CD4-positive, alpha-beta T cell (primary cell): ENCODE measurements at regions not wholly inside any gene's neighbourhood (a gene's known extent, or its start where the extent isn't known, plus 50 kb on each side); places are given as distances from the start of the nearest gene placed in this dataset.
"Not testable (repeated sequence)": the region's sequence is repeated elsewhere in the genome, so short reads cannot be mapped to it uniquely, and the experiment has no call there.

Source experiments
- ATAC-seq: fragments of 200-7000 bp; cut with Tn5 transposase; one replicate; pipeline ENCODE4 v1.10.0; 2022; ENCODE audit warnings: mild to moderate bottlenecking; ENCODE audit not compliant: poor library complexity
- CTCF ChIA-PET: fragments of 350-600 bp; sonication (Branson Sonifier 250); formaldehyde crosslinking; loops from one replicate; lab custom pipeline; 2021; ENCODE audit warnings: antibody characterized with exemption, inconsistent platforms; lab: Charles Lee
- POLR2A ChIA-PET: fragments of 350-600 bp; sonication (Branson Sonifier 250); formaldehyde crosslinking; loops from one replicate; lab custom pipeline; 2021; ENCODE audit warnings: antibody characterized with exemption, inconsistent platforms; lab: Charles Lee
- DNase-seq, 14 experiments: peaks; one replicate each; pipeline ENCODE4 v3.0.0-alpha.2; 2013 to 2020; ENCODE audit warnings: mixed read lengths in 2 of 14
- H3K27ac ChIP-seq, 2 donors: one replicate each; pipeline versions ENCODE4 v1.5.1 to v1.7.0; 2013; ENCODE audit warnings: low read length in 2 of 2, low read depth in 1 of 2, mild to moderate bottlenecking in 1 of 2
- H3K27me3 ChIP-seq, 2 experiments: 1 replicate in 1 of 2; 2 replicates in 1 of 2; pipeline versions ENCODE4 v1.6.1 to v1.7.0; 2013; ENCODE audit warnings: low read length in 2 of 2, control low read depth in 1 of 2, mild to moderate bottlenecking in 1 of 2, moderate library complexity in 1 of 2; ENCODE audit not compliant: insufficient read depth in 2 of 2, control insufficient read depth in 1 of 2
- H3K36me3 ChIP-seq: one replicate; pipeline ENCODE4 v1.6.1; 2013; ENCODE audit warnings: low read length, control low read depth; ENCODE audit not compliant: insufficient read depth
- H3K4me1 ChIP-seq: one replicate; pipeline ENCODE4 v1.6.1; 2013; ENCODE audit warnings: low read length, control low read depth; ENCODE audit not compliant: insufficient read depth
- H3K4me3 ChIP-seq: one replicate; pipeline ENCODE4 v1.5.1; 2013; ENCODE audit warnings: mild to moderate bottlenecking, low read length, moderate library complexity
- H3K9me3 ChIP-seq, 2 experiments: 1 replicate in 1 of 2; 2 replicates in 1 of 2; pipeline versions ENCODE4 v1.6.1 to v1.7.0; 2013; ENCODE audit warnings: low read length in 2 of 2, mild to moderate bottlenecking in 2 of 2, control low read depth in 1 of 2, moderate library complexity in 1 of 2; ENCODE audit not compliant: control insufficient read depth in 1 of 2, insufficient read depth in 1 of 2
- H3K27ac Mint-ChIP-seq: one replicate; pipeline ENCODE4 v1.8.0; 2020; ENCODE audit warnings: mixed read lengths
- H3K27me3 Mint-ChIP-seq: one replicate; pipeline ENCODE4 v1.8.0; 2021; ENCODE audit warnings: mixed read lengths
- H3K36me3 Mint-ChIP-seq: one replicate; pipeline ENCODE4 v1.8.0; 2021; ENCODE audit warnings: low read depth, mixed read lengths
- H3K4me1 Mint-ChIP-seq: one replicate; pipeline ENCODE4 v1.8.0; 2021; ENCODE audit warnings: low read depth, mixed read lengths
- H3K4me3 Mint-ChIP-seq: one replicate; pipeline ENCODE4 v1.8.0; 2020; ENCODE audit warnings: mild to moderate bottlenecking, mixed read lengths
- H3K9me3 Mint-ChIP-seq: one replicate; pipeline ENCODE4 v1.8.0; 2020; ENCODE audit warnings: mixed read lengths
- intact Hi-C, 2 experiments: fragments of 100-400 bp; cut with DNase I in 1 of 2; cut with micrococcal nuclease in 1 of 2; formaldehyde crosslinking; loops; one replicate each; pipeline versions ENCODE4 v1.15.1 to v1.9.0; 2023 to 2025; cut with DNase I, micrococcal nuclease
- TF ChIP-seq, protein P1 (sequence below): fragments of 200-600 bp; IDR thresholded peaks from one replicate; pipeline ENCODE4 v1.8.0; 2022; ENCODE audit warnings: antibody characterized with exemption, mild to moderate bottlenecking

DNA sequence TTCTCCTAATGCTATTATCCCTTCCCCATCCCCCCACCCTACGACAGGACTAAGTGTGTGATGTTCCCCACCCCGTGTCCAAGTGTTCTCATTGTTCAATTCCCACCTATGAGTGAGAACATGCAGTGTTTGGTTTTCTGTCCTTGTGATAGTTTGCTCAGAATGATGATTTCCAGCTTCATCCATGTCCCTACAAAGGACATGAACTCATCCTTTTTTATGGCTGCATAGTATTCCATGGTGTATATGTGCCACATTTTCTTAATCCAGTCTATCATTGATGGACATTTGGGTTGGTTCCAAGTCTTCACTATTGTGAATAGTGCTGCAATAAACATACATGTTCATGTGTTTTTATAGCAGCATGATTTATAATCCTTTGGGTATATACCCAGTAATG, 183.4 kb downstream of the MSN start:
- H3K4me3 Mint-ChIP-seq, H3K27ac ChIP-seq, H3K36me3 Mint-ChIP-seq, H3K4me1 ChIP-seq, H3K36me3 ChIP-seq, H3K9me3 ChIP-seq, ATAC-seq, H3K27ac Mint-ChIP-seq, intact Hi-C loops, H3K9me3 Mint-ChIP-seq, H3K27me3 Mint-ChIP-seq, H3K4me3 ChIP-seq, POLR2A ChIA-PET, H3K4me1 Mint-ChIP-seq, DNase-seq, H3K27me3 ChIP-seq, CTCF ChIA-PET: not testable (repeated sequence)

DNA sequence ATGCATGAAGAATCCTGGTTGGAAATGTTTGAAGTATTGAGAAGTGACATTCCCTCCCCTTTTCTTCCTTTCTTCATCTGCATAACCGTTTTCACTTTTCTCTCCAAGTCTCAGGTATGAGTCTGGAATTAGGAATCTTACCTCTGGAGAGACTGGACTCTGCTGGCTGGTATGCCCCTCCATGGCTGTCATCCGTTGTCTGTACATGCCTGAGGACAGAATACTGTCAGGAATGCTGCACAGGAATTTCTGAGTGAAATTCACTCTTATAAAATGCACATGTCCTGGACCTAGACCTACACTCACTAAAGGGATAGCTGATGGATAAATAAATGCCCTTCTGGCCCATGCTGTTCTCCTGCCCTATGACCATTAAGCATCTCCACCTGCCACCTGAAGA, 179.5 kb downstream of the MSN start:
- Histone ChIP-seq H3K27me3 (no peaks in the 10 kb centered on the region), H3K4me3 (no peak overlapping the region), H3K27ac (no peak overlapping the region), H3K9me3 (no peaks in the 10 kb centered on the region), H3K36me3 (no peaks in the 10 kb centered on the region), H3K4me1 (no peaks in the 10 kb centered on the region)
- Mint-ChIP-seq H3K4me1 (peaks cover under 1% of the 10 kb centered on the region), H3K9me3 (no peaks in the 10 kb centered on the region), H3K4me3 (no peak overlapping the region), H3K27ac (no peak overlapping the region), H3K27me3 (no peaks in the 10 kb centered on the region), H3K36me3 (no peaks in the 10 kb centered on the region)
- ATAC-seq (no peak), DNase-seq (no peak)
- ChIA-PET POLR2A (no interaction called here), CTCF (no interaction called here)
- TF ChIP-seq, protein P1, sequence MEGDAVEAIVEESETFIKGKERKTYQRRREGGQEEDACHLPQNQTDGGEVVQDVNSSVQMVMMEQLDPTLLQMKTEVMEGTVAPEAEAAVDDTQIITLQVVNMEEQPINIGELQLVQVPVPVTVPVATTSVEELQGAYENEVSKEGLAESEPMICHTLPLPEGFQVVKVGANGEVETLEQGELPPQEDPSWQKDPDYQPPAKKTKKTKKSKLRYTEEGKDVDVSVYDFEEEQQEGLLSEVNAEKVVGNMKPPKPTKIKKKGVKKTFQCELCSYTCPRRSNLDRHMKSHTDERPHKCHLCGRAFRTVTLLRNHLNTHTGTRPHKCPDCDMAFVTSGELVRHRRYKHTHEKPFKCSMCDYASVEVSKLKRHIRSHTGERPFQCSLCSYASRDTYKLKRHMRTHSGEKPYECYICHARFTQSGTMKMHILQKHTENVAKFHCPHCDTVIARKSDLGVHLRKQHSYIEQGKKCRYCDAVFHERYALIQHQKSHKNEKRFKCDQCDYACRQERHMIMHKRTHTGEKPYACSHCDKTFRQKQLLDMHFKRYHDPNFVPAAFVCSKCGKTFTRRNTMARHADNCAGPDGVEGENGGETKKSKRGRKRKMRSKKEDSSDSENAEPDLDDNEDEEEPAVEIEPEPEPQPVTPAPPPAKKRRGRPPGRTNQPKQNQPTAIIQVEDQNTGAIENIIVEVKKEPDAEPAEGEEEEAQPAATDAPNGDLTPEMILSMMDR: no peak
- intact Hi-C loops: no loop called here

DNA sequence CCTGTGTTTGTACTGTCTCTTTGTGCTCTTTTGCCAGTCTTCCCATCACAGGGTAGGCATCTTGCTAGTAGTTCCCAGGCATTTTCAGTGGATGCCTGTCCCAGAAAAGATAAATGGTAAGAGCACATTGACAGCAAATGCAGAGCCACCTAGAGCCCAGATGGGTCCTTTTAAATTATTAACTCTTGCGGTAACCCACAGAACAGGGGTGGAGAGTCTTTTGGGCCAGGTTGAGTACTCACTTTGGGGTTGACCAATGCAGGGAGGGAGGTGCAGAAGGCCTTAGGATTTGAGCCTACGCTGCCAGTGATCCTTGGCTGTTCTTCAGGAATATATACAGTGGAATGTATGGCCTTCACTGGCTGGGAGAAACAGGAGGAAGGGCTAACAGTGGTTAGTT, 173.8 kb downstream of the MSN start:
- Mint-ChIP-seq H3K4me1 (peaks cover 14% of the 10 kb centered on the region), H3K9me3 (no peaks in the 10 kb centered on the region), H3K36me3 (no peaks in the 10 kb centered on the region), H3K27me3 (no peaks in the 10 kb centered on the region), H3K4me3 (no peak overlapping the region), H3K27ac (no peak overlapping the region)
- Histone ChIP-seq H3K27ac (no peak overlapping the region), H3K9me3 (no peaks in the 10 kb centered on the region), H3K4me1 (no peaks in the 10 kb centered on the region), H3K36me3 (no peaks in the 10 kb centered on the region), H3K4me3 (no peak overlapping the region), H3K27me3 (no peaks in the 10 kb centered on the region)
- ChIA-PET CTCF (interaction anchor here (1.1 kb wide), 1 partner anchor 18 kb away, joined by 3 read pairs; no protein-coding TSS in a partner anchor), POLR2A (no interaction called here)
- TF ChIP-seq, protein P1: no peak
- ATAC-seq: no peak
- intact Hi-C loops: no loop called here
- no peak for DNase-seq

DNA sequence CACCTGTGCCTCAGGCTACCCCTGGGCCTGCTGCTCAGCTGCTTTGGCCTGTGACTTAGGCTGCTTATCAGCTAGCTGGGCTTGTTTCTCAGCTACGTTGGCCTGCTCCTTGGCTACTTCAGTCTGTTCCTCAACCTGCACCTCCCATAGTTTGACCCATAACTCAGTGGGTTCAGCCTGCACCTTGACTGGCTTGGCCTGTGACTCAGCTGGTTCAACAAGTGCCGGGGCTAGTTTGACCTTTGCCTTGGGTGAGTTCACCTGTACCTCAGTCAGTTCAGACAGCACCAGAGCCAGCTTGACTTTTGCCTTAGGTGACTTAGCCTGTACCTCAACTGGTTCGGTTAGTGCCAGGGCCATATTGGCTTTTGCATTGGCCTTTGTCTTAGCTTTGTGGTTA, 171.2 kb downstream of the MSN start:
- peaks cover 14% of the 10 kb centered on the region for H3K4me1 Mint-ChIP-seq

More for the DNA sequence above, 171.2 kb downstream of the MSN start:
- intact Hi-C loops: no loop called here
- DNase-seq (no peak), ATAC-seq (no peak)
- ChIA-PET CTCF (no interaction called here), POLR2A (no interaction called here)
- Histone ChIP-seq H3K36me3 (no peaks in the 10 kb centered on the region), H3K27me3 (no peaks in the 10 kb centered on the region), H3K9me3 (no peaks in the 10 kb centered on the region), H3K27ac (no peak overlapping the region), H3K4me1 (no peaks in the 10 kb centered on the region), H3K4me3 (no peak overlapping the region)
- Mint-ChIP-seq H3K4me3 (no peak overlapping the region), H3K36me3 (no peaks in the 10 kb centered on the region), H3K27me3 (no peaks in the 10 kb centered on the region), H3K27ac (no peak overlapping the region), H3K9me3 (no peaks in the 10 kb centered on the region)
- TF ChIP-seq, protein P1: no peak
